Stimulated activated CD8-positive, alpha-beta memory T cell treated with anti-CD3 and anti-CD28 coated beads, Interleukin-7, amount 100 ng/mL, for 48 hours (primary cell): ENCODE measurements at regions not wholly inside any gene's neighbourhood (a gene's known extent, or its start where the extent isn't known, plus 50 kb on each side); places are given as distances from the start of the nearest gene placed in this dataset.

ENCODE experiments used
- DNase-seq, 2 donors: peaks; one replicate each; pipeline ENCODE4 v3.0.0-alpha.2; 2020; ENCODE audit warnings: low read depth in 1 of 2; ENCODE audit errors: extremely low read depth in 1 of 2

DNA sequence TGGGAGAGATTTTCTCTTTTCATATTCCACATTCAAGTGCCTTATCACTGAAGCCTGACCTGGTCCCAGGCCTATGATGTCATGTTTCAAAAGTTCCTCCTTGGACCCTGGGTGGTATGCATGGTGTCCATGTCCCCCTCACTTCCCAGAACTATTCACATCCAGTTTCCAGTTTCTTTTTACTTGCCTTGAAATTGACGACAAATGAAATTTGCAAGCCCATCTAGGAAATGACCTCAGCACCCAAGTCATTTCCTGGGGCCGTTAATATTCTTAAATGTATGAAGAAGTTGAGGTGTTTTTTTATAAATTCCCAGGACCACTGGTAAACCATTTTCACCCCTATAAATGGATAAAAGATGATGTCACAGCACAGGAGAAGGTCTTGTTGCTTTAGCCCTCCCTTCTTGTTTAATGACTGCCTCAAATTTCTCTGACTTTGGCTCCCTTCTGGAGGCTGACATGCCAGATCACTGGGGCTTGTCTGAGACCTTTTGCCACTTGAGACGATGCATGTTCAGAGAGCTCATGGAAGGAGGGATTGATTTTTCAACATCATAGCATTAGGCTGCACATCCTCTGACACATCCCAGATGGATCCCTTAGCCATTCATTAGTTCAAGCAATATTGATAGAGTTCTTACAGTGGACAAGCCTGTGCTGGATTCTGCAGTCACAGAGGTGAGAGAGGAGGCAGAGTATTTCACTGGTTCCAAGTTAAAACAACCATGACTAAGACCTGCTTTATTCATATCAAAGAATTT, 221.3 kb downstream of the PLPP3 start:
- no peak for DNase-seq

DNA sequence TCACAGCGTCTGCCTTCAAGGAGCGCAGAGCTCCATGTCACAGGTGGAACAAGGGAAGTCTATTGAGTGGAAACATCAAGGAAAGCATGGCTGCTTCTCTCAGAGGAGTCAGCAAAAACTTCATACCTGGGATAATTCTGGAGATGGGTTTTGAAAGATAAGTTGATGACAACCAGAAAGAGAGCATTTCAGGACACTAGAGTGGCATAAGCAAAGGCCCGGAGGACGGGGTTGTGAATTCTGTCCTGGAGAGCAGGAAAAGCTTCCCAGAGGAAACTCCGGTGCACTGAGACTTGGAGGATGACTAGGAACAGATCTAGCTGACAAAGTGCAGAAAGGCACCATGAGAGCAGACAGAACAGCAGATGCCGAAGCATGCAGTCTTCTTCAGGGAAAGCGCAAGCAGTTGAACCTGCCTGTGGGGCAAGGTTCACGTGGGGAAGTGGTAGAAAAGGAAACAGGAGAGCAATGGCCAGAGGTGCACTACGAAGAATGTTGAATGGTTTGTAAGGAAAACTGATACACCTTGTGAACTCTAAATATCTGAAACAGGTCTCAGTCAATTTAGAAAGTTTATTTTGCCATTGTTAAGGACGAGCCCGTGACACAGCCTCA, 222.9 kb downstream of the PLPP3 start:
- no peak for DNase-seq

DNA sequence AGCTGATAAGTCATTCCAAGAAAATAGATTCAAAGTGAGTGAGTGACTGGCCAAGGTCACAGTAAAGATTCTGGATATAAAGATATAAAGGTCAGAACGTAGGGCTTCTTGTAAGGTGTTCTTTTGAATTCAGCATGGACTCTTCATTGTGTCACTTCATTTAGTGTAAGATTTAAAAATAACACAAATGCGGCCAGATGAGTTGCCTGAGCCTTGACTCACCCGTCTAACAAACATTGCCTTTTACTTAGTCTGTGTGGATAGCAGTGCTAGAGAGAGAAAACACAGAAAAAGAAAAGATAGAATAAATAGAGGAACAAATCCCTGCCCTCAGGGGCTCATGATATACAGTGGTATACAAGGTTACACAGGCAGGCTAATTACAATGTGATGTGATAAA, 223.4 kb downstream of the PLPP3 start:
- DNase-seq: no peak

DNA sequence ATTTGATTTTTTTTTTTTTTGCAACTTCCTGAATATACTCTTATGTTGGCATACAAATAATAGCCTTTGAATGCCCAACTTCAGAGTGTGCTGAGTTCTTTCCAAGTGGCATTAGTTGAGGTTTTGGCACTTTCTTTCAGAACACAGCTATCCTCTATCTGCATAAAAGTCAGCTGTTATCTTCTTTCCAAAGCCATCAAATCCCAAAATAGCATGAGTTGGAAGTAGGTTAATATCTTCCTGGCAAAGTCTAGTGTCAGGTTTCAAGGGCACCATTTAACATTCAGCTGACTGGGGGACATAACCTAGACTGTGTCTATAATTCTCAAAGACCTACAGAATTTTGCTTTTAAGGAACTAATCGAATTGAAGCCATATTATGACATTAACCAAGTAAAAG, 223.9 kb downstream of the PLPP3 start:
- no peak for DNase-seq

DNA sequence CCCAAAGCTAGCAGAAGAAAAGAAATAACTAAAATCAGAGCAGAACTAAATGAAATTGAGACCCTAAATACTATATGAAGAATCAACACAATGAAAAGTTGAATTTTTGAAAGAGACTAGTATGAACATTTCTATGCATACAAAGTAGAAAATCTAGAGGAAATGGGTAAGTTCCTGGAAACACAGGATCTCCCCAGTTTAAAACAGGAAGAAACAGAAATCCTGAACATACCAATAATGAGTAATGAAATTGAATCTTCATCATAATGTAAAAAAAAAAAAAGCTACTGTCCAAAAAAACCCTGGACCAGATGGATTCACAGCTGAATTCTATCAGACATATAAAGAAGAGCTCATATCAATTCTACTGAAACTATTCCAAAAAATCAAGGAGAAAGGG, 233.5 kb downstream of the PLPP3 start:
- no peak for DNase-seq

DNA sequence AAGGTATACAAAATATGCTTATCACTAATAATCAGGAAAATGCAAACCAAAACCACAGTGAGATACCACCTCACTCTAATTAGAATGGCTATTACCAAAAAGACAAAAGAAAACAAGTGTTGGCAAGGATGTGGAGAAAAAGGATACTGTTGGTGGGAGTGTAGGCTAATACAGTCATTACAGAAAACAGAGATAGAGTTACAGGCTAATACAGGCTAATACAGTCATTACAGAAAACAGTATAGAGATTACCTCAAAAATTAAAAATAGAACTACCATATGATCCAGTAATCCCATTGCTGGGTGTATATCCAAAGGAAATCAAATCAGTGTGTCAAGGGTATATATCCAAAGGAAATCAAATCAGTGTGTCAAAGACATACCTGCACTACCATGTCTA, 238.4 kb downstream of the PLPP3 start:
- DNase-seq: no peak

DNA sequence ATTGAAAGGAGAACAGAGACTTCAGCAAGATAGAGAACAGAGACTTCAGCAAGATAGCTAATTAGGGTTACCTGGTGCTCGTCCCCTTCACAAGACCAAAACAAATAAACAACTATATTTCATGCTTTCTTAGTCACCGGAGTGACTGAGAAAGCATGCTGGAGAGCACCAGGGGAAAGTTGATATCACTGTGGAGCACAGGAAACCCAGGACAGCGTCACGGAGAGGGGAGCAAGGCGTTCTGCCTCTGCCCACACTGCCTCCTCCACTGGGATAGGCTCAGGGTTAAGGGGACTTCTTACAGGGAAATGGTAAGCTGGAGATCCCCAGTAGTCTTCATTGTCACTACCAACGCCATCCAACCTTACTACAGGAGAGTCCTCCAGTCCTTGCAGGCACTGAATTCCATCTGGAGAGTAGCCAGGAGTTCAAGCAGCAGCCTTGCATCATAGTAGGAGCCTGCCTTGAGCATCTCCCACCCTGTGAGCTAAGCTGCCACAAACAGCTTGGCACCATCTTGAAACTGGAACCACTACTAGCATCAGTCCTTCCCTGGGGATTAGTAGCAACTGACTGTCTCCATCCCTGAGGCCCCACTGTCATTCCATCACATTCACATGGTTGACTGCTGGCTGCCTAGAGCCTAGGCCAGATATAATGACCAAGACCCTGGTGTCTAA, 239.4 kb downstream of the PLPP3 start:
- no peak for DNase-seq

DNA sequence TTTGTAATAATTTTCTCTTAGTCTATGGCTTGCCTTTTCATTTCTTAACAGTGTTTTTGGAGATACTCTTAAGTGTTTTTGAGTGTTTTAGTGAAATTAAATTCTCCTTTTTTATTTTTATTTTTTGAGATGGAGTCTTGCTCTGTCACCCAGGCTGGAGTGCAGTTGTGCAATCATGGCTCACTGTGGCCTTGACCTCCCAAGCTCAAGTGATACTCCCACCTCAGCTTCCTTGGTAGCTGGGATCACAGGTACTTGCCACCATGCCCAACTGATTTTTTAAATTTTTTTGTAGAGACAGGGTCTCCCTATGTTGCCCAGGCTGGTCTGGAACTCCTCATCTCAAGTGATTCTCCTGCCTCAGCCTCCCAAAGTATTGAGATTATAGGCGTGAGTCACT, 240.3 kb downstream of the PLPP3 start:
- DNase-seq: no peak

DNA sequence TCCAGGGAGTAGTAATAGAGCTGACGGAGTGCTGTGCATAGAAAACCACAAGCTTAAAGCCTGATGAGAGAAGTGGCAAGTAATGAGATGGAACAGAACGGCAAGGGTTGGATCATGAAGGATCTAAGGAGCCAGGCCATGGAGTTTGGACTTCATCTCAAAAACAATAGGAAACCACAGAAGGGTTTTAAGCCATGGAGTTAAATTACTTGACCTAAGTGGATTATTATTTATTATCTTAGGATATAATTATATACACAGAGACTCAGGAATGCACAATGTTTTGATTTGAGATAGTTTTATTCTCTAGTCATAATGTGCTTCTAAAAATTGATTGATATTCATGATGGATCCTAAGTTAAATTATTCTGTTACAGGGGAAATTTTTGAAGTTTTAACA, 242.4 kb downstream of the PLPP3 start:
- no peak for DNase-seq

DNA sequence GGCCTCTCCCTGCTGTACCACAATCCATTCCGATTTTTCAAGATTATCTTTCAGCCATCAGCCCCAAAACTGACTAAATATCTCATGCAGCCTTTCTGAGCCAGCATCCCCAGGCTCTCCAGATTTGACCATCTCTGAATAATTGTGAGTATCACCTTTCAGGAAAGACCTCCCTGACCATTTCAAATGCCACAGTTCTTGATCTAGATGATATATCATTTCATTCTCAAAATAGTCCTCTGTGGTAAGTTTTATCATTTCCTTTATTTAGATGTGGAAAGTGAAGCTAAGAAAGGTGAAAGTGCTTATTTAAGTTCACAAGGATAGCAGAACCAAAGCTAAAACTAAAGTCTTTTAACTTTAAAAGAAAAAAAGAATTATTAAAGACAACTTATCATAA, 244.0 kb downstream of the PLPP3 start:
- no peak for DNase-seq

DNA sequence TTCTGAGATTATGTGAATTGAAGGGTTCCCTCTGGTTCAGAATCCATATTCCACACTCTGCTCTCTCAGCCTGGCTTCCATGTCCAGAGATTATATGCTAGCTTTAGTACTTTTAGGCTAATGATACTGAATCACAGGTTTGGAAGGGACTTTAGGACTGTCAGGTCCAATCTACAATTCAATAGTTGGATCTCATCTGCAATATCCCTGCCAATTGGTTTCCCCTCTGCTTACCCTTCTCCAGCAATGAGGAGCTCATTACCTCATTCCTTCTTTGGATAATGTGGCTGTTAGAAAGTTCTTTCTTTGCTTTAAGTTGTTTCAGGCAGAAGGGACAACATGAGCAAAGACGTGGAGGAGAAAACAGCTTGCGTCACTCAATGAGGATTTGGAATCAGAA, 245.3 kb downstream of the PLPP3 start:
- no peak for DNase-seq

DNA sequence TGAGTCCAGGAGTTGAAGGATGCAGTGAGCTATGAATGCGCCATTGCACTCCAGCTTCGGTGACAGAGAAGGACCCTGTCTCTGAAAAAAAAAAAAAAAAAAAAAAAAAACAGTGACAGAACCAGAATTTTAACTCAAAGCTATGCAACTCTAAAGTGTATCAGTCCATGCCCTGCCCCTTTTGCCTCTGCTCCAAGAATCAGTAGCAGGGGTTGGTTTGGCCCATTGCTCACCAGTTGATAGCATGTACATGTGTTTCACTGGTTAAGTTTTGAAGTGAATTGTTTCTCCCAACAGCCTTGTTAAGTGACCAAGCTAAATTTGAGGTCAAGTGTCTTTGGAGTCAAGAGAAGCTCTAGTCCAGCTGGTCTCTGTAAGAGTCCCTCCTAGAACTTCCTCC, 245.9 kb downstream of the PLPP3 start:
- no peak for DNase-seq

DNA sequence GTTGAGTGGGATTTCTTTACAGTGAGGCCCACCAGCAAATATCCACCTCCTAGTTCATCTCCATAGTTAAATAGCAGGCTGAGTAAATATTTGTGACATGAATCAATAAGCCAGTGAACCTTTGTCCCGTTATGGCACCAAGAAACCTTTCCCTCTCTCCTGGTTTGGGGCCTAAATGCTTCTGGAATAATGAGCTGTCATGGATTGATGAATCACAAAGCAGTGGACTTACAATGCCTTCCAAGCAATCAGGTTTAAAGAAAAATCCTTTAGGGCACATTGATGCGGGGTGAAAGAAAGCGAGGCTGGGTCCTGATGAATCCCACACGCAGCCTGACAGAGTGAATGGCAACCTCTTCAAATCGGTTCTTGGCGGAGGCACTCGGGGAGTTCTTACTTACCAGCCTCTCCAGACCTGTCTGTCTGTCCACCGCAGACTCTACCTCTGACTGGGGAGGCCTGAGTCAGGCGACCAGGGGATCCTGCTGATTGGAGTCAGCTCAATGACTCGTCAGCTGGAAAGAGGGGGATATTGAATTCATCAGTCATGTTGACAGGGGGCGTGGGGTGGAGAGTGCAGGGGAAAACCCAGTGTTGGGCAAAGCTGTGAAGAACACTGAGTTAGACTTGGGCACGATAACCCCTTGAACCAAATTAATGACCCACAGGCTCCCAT, 247.3 kb downstream of the PLPP3 start:
- no peak for DNase-seq

DNA sequence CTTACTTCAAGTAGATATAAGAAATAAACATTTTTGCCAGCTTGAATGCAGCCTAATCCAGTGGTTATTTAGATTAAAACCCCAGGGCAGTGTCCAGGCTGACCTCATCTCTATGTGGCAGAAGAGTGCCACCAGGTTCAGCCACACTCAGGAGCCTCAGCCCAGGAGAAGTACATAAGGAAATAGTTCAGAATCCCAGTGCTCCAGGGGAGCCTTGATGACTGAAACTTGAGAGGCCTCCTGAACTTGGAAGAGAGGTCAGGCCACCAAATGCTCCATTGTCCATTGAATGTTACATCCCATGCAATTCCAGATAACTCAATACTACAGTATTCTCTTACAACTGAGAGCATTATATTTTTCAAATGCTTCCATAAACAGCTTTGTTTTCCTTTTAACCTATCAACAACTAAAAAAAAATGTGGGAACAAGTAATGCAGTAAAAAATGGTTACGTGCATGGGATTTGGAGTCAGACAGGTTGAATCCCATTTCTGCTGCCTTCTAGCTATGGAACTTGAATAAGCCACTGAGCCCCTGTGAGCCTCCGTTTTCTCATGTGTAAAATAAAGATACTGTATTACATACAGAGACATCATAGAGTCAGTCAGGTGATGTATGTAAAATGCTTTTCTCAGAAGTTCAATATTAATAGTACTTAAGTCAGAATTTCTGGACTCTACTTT, 248.0 kb downstream of the PLPP3 start:
- DNase-seq: no peak

DNA sequence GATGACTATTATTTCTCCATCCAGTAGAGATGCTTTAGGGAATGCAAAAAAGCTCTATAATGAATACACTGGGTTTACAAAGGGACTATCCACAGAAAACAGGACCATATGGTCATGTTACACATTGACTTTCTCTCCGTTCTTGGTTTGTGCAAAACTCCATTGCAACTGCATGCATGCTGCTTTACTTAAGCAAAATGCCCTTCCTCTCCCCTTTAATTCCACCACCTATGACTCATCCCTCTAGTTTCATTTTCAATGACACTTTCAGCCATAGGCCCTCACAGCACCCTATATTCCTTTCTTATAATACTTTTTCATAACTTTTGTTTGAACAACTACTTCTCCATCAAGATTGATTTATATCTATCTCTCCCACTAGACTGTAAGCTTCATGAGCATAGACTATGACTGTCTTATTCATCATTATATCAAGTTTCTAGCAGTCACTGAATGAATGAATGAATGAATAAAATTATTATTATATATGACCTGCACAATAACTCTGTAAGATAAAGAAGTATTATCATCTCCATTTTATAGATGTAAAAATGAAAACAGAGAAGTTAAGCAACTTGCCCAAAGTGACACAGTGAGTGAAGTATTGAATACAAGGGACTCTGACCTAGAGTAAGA, 248.9 kb downstream of the PLPP3 start:
- no peak for DNase-seq

DNA sequence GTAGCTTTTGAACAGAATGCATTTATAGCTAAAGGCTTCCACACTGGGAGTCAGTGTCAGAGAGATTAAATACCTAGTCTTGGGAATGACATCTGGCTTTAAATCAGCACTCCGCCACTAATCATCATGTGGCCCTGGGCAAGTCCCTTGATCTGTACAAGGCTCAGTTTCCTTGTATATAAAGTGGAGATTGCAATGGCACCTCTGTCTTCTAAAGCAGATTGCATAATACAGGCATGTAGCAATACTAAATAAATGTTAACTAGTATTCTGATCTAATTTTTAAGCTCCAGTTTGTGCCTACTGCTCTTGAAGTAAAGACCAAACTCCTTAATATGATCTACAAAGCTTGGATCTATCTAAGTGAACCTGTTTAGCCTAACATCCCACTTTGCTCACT, 249.4 kb downstream of the PLPP3 start:
- DNase-seq: no peak

DNA sequence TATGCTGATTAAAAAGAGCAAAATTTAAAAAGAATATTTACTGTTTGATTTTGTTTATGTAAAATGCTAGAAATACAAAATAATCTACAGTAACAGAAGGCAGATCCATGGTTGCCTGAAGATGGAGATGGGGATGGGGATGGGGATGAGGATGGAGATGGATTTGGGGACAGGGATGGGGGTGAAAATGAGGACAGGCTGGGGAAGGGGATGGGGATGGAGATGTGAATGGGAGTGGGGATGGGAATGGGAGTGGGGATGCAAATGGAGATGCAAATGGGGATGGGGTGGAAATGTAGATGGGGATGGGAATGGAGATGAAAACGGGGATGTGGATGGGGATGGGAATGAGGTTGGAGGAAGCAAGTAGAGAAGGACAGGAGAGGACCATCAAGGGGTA, 252.2 kb downstream of the PLPP3 start:
- no peak for DNase-seq

DNA sequence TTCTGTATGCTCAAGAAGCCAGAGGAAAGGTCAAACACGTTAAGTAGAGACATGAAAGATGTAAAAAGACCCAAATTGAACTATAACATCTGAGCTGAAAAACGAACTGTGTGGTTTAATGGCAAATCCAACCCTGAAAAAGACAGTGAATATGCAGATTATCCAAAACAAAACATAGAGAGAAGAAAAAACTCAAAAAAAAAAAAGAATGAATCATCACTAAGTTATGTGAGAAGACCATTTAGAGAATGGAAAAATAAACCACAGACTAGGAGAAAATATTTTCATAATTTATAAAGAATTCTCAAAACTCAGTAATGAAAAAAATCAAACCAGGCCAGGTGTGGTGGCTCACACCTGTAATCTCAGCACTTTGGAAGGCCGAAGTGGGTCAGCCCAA, 253.3 kb downstream of the PLPP3 start:
- DNase-seq: no peak

DNA sequence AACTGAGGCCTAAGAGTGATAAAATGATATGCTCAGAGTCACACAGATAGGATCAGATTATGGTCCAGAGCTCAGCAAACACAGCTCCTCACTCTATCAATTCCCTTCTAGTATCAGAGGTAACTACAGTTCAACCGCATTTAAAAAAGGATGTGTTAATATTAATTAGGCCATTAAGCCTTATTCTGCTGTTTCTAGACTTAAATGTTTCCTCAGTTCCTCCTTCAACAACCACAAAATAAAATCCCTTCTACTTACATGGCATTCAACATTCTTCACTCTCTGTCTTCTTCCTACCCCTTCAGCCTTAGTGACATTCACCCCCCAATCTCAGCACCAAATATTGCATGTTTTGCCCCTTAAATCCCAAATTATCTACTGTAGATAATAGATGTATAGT, 254.9 kb downstream of the PLPP3 start:
- DNase-seq: no peak

DNA sequence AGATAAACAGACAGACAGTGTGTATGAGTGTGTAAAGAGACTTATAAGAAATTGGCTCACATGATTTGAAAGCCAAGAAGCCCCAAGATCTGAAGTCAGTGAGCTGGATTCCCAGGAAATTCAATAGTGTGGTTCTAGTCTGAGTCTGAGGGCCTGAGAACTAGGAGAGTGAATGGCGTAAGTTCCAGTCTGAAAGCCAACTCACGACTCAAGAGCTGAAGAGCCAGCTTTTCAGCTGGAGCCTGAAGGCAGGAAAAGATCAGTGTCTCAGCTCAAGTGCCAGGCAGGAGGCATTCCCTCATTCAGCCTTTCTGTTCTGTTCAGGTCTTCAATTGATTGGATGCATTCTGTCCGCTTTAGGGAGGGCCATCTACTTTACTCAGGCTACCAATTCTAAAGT, 257.2 kb downstream of the PLPP3 start:
- no peak for DNase-seq

DNA sequence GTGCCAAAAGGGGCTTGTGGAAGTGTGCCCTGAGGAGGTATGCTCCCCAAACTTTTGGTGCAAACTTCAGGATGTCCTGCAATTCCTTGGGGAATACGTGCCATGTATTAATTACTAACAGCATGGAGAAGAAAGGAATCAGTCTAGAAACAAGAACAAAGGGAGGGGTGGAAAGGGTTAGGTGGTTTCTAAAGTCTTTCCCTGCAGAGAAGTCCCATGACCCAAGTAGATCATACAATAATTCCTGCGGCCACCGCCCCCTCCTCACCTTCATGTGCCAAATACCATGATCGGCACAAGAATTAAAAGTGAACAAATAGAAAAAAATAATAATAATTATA, 258.2 kb downstream of the PLPP3 start:
- DNase-seq: no peak
